M059J (cell line): ENCODE measurements at regions not wholly inside any gene's neighbourhood (a gene's known extent, or its start where the extent isn't known, plus 50 kb on each side); places are given as distances from the start of the nearest gene placed in this dataset.

Experiments used
- DNase-seq: peaks from one replicate; pipeline ENCODE4 v3.0.0-alpha.2; 2012; ENCODE audit warnings: low read depth

- no peak for DNase-seq
Observed at GRCh38 chr10:107476408-107476807, 311.9 kb upstream of the SORCS1 start.

- DNase-seq: no peak
Observed at GRCh38 chr10:107474650-107475049, 310.1 kb upstream of the SORCS1 start.

DNA sequence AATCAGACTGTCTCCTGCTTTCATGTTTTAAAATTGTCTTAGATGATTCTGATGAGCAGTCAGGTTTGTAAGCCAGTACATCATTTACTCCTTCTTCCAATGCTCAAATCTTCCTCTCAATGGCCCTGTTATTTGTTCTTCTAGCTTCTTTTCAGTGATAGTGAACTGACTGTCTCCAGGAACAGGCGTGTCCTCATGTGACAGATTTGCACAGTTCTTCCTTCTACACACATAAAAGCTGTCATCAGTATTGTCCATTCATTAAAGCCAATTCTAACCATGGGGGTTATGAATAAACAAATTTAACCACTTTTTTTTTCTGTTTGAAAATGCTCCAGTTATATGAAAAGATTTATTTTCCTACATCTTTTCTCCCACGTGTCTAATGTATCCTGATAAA lies 308.7 kb upstream of the SORCS1 start:
- DNase-seq: no peak

- DNase-seq: no peak
Observed at GRCh38 chr10:107471911-107472310, 307.4 kb upstream of the SORCS1 start.

GRCh38 chr10:107453561-107453960 lies 289.1 kb upstream of the SORCS1 start:
- DNase-seq: no peak

GRCh38 chr10:107451047-107451446 lies 286.5 kb upstream of the SORCS1 start:
- DNase-seq: no peak

DNA sequence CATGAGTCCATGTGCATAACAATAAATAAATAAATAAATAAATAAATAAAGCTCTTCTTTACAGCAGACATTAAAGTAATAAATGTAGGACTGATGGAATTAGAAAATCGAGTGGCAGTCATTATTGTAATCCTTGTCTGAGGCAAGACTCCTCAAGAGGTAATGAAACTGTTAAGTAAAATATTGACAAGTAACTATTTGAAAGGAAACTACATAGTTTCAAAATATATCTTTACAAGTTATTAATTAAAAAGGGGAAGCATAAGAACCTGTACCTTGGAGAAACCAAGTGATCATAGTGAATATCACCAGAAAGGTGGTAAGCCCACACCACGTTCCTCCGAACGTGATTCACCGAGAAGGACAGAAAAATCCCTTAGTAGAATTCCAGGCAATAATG lies 285.6 kb upstream of the SORCS1 start:
- DNase-seq: no peak

DNA sequence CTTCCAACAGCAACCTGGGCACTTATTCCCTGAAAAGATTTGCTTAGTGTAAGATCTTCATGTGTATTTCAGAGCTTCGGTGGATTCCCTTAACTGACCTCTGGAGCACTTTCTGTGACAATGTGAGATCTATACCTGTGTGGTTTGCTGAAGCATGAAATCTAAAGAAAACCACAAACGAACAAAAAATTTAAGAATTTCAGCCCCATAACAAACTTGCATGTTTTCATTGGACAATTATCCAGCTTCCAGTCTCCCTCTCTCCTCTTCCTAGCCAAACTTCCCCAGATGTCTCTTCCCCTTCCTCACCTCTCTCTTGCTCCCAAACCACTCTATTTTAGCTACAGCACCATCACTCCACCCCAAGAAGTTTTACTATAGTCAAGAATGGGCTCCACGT lies 279.9 kb upstream of the SORCS1 start:
- DNase-seq: no peak

- no peak for DNase-seq
Observed at GRCh38 chr10:107443813-107444212, 279.3 kb upstream of the SORCS1 start.

- DNase-seq: no peak
Observed at GRCh38 chr10:107443326-107443725, 278.8 kb upstream of the SORCS1 start.

GRCh38 chr10:107442035-107442505 lies 277.6 kb upstream of the SORCS1 start:
- DNase-seq: peak; percentile 50

GRCh38 chr10:107440741-107441140 lies 276.2 kb upstream of the SORCS1 start:
- DNase-seq: no peak

- DNase-seq: no peak
Observed at GRCh38 chr10:107437921-107438320, 273.4 kb upstream of the SORCS1 start.

GRCh38 chr10:107436568-107436967 lies 272.1 kb upstream of the SORCS1 start:
- DNase-seq: no peak

DNA sequence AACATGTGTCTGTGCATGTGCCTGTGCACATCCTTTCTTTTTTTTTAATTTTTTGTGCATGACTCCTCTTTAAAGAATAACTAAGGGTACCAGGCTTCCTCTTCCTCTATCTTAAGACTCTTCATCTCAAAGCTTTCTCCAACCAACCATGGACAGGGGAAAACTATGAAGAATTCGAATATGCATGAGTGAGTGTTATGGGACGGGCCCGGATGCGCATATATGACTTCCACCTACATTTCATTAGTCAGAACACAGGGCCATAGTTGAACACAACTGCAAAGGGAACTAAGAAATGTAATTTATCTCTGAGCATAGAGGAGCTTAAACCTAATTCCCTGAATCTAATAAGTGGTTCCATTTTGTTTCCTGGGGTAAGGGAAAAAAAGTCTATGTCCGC lies 270.3 kb upstream of the SORCS1 start:
- no peak for DNase-seq

DNA sequence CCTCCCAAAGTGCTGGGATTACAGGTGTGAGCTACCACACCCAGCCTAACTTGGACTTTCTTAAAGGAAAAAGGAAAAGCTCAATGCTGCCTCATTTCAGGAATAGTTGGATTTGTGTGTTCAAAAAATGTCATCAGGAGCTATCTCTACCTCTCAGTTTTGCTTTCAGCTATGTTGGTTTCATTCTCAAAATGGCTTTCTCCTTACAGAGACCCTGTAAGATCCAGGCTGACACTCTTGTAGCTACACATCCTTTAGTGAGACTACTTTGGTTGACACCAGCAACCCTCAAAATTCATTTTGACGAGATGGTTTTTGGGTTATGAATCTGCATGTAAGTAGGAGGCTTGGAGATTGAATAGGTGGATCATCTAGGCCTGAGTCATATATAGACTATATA lies 269.7 kb upstream of the SORCS1 start:
- DNase-seq: no peak

- DNase-seq: no peak
Observed at GRCh38 chr10:107433605-107434004, 269.1 kb upstream of the SORCS1 start.

DNA sequence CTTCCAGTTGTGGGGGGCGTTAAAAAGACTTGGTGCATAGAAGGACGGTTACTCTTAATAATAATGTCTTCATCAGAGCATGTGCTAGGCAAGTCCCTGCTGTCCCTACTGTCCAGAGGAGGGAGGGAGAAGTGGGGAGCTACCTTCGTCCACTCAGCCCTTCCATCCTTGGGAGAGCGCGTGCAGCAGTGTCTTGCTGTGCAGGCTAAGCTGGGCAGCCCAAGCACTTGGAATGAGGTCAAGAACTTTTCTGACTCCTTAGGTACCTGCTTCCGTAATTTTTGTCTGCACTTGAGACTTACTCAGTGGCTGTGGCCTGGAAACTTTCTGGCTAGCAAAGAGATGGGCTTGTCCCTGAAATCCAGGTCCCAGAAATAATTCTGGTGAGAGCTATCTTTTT lies 265.9 kb upstream of the SORCS1 start:
- DNase-seq: no peak

GRCh38 chr10:107427016-107427415 lies 262.5 kb upstream of the SORCS1 start:
- DNase-seq: no peak

GRCh38 chr10:107425931-107426553 lies 261.5 kb upstream of the SORCS1 start:
- DNase-seq: peak; percentile 17

GRCh38 chr10:107424628-107425027 lies 260.1 kb upstream of the SORCS1 start:
- DNase-seq: no peak

- no peak for DNase-seq
Observed at GRCh38 chr10:107423903-107424302, 259.4 kb upstream of the SORCS1 start.

DNA sequence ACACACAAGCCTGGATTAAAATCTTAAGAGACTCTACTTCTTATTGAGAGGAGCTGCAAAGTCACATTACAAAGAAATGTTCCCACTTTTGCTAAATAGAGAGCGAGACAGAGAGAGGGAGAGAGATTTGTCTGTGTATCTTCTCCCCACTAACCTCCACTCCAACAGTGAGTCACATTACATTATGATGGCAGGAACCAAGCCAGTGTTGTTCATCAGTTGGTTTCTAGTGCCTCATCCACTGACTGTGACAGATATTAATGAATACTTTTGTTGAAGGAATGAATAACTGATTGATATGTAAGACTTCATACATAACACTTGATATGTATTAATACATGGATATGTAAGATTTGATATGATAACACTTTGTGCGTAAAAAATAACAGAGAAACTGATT lies 258.2 kb upstream of the SORCS1 start:
- DNase-seq: no peak

GRCh38 chr10:107420196-107420595 lies 255.7 kb upstream of the SORCS1 start:
- DNase-seq: no peak
